Mucosa of rectum (tissue), 2 donors: ENCODE measurements at regions not wholly inside any gene's neighbourhood (a gene's known extent, or its start where the extent isn't known, plus 50 kb on each side); places are given as distances from the start of the nearest gene placed in this dataset.

ENCODE experiments used
- H3K27ac ChIP-seq, 2 donors: one replicate each; pipeline ENCODE4 v1.7.0; 2013; ENCODE audit warnings: inconsistent platforms in 2 of 2, low read depth in 2 of 2, low read length in 2 of 2
- H3K27me3 ChIP-seq, 2 donors: one replicate each; pipeline ENCODE4 v1.7.0; 2013; ENCODE audit warnings: low read length in 2 of 2; ENCODE audit not compliant: control insufficient read depth in 2 of 2, insufficient read depth in 2 of 2
- H3K36me3 ChIP-seq, 2 donors: one replicate each; pipeline ENCODE4 v1.7.0; 2013; ENCODE audit warnings: low read length in 2 of 2; ENCODE audit not compliant: control insufficient read depth in 2 of 2, insufficient read depth in 2 of 2
- H3K4me1 ChIP-seq, 2 donors: one replicate each; pipeline ENCODE4 v1.7.0; 2013; ENCODE audit warnings: low read length in 2 of 2, mild to moderate bottlenecking in 1 of 2; ENCODE audit not compliant: control insufficient read depth in 2 of 2, insufficient read depth in 2 of 2
- H3K4me3 ChIP-seq, 2 donors: one replicate each; pipeline ENCODE4 v1.7.0; 2013; ENCODE audit warnings: low read length in 2 of 2
- H3K9ac ChIP-seq, 2 donors: one replicate each; pipeline ENCODE4 v1.7.0; 2013; ENCODE audit warnings: low read length in 2 of 2, low read depth in 1 of 2, mild to moderate bottlenecking in 1 of 2
- H3K9me3 ChIP-seq, 2 donors: one replicate each; pipeline ENCODE4 v1.7.0; 2013; ENCODE audit warnings: low read length in 2 of 2; ENCODE audit not compliant: control insufficient read depth in 2 of 2
- donor health status: healthy.
- donor health status: Normal muscosa, but diverticular disease.

DNA sequence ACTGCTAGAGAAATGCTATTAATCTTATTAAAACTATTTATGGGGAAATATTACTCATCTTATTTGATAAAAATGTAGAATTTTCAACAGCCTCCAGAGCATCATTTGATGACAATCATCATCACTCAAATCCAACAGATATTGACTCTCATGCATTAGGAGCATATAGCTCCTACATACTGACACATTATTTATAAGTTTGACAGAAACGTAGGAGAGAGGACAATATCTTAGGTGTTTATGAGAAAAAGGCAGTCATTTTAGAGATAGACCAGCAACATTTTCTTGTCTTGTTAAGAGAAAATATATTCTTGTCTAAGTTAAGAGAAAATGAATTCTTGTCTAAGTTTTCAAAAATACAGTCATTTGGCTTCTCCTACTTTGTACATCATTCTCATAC is 2550.2 kb downstream of the PCDH7 start:
- no peaks in the 10 kb centered on the region for H3K36me3 ChIP-seq
- H3K27me3 ChIP-seq, result no peaks in the 10 kb centered on the region
- peaks cover 0 to 4% of the 10 kb centered on the region in 2 donors for H3K9me3 ChIP-seq

DNA sequence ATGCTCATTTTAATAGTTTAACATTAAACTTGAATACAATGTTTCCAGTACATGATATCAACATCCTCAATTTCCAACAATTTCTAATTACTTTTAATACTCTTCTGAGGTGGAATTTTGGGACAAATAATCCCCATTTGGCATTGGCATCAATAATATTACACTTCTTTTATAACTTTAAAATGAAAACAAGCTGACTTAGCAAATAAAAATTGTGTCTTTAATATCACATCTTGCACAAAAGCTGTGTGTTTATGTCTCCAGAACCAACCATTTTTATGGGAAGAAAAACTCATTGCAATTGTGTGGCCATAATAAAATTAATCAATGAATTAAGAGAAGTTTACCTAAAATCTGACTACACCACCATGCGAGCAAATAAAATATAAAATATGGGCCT is 2552.6 kb downstream of the PCDH7 start:
- no peak overlapping the region for H3K4me3 ChIP-seq
- no peak overlapping the region for H3K27ac ChIP-seq
- H3K4me1 ChIP-seq, result no peaks in the 10 kb centered on the region
- H3K9me3 ChIP-seq, result peaks cover 0 to 4% of the 10 kb centered on the region in 2 donors
- H3K36me3 ChIP-seq, result no peaks in the 10 kb centered on the region
- H3K27me3 ChIP-seq, result no peaks in the 10 kb centered on the region
- no peak overlapping the region for H3K9ac ChIP-seq

More for the DNA sequence above, 2550.2 kb downstream of the PCDH7 start:
- Histone ChIP-seq H3K9ac (no peak overlapping the region), H3K4me3 (no peak overlapping the region), H3K4me1 (no peaks in the 10 kb centered on the region), H3K27ac (no peak overlapping the region)

- Histone ChIP-seq H3K9me3 (peaks cover 0 to 4% of the 10 kb centered on the region in 2 donors), H3K27ac (no peak overlapping the region), H3K27me3 (no peaks in the 10 kb centered on the region), H3K9ac (no peak overlapping the region), H3K36me3 (no peaks in the 10 kb centered on the region), H3K4me3 (no peak overlapping the region), H3K4me1 (no peaks in the 10 kb centered on the region)
Observed at GRCh38 chr4:33283818-33284217, 2563.6 kb downstream of the PCDH7 start.

DNA sequence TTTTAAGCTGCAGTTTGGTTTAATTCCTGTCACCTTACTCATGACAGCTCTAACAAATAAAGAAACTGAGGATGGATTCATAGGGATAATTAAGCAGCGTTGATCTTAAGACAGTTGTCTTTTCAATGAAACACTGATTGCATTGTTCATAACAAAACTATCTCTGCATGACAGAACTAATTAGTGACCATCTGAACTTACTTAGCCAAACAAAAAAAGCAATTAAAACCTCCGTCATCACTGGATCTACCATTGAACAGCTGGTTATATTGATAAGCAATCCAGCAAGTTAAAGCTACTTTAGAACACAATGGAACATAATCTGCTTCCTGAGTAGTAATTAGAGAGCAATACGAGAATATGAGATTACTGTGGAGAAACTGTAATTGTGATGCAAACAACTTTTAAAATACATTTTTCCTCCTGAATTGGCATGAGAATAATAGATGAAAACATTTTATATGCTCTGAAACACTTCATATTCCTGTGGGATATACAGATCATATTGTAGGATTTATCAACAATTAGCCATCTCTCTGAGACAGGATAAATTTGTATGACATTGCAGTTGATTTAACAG is 2576.8 kb downstream of the PCDH7 start:
- no peak overlapping the region for H3K4me3 ChIP-seq
- no peaks in the 10 kb centered on the region for H3K36me3 ChIP-seq
- no peak overlapping the region for H3K27ac ChIP-seq
- no peaks in the 10 kb centered on the region for H3K27me3 ChIP-seq
- H3K4me1 ChIP-seq, result no peaks in the 10 kb centered on the region
- H3K9ac ChIP-seq, result no peak overlapping the region
- H3K9me3 ChIP-seq, result peaks cover 0 to 2% of the 10 kb centered on the region in 2 donors

DNA sequence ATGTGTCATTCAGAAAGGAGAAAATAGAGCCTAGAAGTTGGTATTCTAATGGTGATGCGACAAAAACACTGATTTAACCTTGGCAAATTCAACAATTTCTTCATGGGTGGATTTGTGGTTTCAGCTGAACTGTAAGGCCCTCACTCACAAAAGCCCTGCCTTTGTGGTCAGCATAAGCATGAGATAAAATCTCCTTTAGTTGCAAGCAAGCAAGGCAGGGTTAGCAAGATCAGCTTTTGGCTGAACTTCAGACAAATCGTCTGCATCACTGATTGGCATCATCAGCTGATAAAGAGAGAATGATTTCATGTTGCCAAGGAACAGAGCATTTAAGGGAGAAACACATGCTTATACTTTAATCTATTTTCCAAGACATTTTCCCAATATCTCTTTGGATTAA is 2582.2 kb downstream of the PCDH7 start:
- Histone ChIP-seq H3K4me3 (no peak overlapping the region), H3K27ac (no peak overlapping the region), H3K9me3 (peaks cover 0 to 5% of the 10 kb centered on the region in 2 donors), H3K27me3 (no peaks in the 10 kb centered on the region), H3K9ac (no peak overlapping the region), H3K4me1 (no peaks in the 10 kb centered on the region), H3K36me3 (no peaks in the 10 kb centered on the region)

DNA sequence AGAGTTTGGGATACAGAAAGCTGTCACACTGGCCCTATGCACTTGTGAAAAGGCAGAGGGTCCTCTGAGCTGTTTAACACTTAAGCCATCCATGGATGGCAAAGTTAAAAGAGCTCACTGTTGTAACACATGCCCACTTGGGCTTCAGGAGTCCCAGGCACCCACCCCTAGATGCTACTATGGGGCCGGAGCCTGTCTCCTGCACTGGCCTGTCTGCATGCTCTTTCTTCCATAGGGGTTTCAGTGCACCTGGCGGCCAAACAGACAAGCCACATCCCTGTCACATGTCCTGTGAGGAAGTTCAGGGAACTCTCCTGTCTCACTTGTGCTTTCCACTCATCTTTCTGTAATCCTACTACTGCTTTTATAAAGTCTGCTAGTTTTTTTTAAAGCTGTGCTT is 2586.0 kb downstream of the PCDH7 start:
- Histone ChIP-seq H3K9ac (no peak overlapping the region), H3K4me3 (no peak overlapping the region), H3K9me3 (peaks cover 0 to 5% of the 10 kb centered on the region in 2 donors), H3K36me3 (no peaks in the 10 kb centered on the region), H3K27me3 (no peaks in the 10 kb centered on the region), H3K4me1 (no peaks in the 10 kb centered on the region), H3K27ac (no peak overlapping the region)

DNA sequence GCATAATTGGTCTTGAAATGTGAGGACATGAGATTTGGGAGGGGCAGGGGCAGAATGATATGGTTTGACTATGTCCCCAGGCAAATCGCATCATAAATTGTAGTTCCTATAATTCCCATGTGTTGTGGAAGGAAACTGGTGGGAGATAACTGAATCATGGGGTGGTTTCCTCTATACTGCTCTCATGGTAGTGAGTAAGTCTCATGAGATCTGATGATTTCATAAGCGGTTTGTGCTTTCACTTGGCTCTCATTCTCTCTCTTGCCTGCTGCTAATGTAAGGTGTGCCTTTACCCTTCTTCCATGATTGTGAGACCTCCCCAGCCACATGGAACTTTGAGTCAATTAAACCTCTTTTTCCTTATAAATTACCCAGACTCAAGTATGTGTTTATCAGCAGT is 2595.9 kb downstream of the PCDH7 start:
- no peak overlapping the region for H3K27ac ChIP-seq
- no peaks in the 10 kb centered on the region for H3K36me3 ChIP-seq
- H3K27me3 ChIP-seq, result no peaks in the 10 kb centered on the region
- no peaks in the 10 kb centered on the region for H3K9me3 ChIP-seq
- H3K9ac ChIP-seq, result no peak overlapping the region
- H3K4me1 ChIP-seq, result no peaks in the 10 kb centered on the region
- H3K4me3 ChIP-seq, result no peak overlapping the region

DNA sequence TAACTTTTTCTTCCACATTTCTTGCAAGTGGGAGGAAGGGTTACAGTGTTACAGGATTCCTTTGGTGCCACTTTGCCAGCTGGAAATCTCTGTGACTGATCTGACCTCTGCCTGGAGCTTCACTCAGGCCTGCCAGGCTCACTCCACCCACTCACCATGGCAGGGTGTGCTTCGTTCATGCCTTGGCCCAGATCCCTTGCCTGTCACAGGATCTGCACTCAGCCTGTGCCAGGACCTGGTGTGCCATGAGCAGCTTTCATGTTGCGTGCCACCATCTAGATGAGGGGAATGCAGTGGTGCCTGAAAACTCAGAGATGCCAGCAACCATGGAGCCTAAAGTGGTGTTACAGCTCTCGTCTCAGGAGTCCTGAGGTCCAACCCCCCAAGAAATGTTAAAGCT is 2596.4 kb downstream of the PCDH7 start:
- no peaks in the 10 kb centered on the region for H3K36me3 ChIP-seq
- no peaks in the 10 kb centered on the region for H3K9me3 ChIP-seq
- H3K4me1 ChIP-seq, result no peaks in the 10 kb centered on the region
- H3K4me3 ChIP-seq, result no peak overlapping the region
- H3K9ac ChIP-seq, result no peak overlapping the region
- H3K27ac ChIP-seq, result no peak overlapping the region
- H3K27me3 ChIP-seq, result no peaks in the 10 kb centered on the region

- Histone ChIP-seq H3K27me3 (no peaks in the 10 kb centered on the region), H3K36me3 (no peaks in the 10 kb centered on the region), H3K27ac (no peak overlapping the region), H3K9me3 (no peaks in the 10 kb centered on the region), H3K4me1 (no peaks in the 10 kb centered on the region), H3K4me3 (no peak overlapping the region), H3K9ac (no peak overlapping the region)
Observed at GRCh38 chr4:33323393-33323792, 2603.2 kb downstream of the PCDH7 start.

- Histone ChIP-seq H3K27me3 (no peaks in the 10 kb centered on the region), H3K4me1 (no peaks in the 10 kb centered on the region), H3K4me3 (no peak overlapping the region), H3K9me3 (peaks cover 10 to 16% of the 10 kb centered on the region in 2 donors), H3K9ac (no peak overlapping the region), H3K36me3 (no peaks in the 10 kb centered on the region), H3K27ac (no peak overlapping the region)
Observed at GRCh38 chr4:33334416-33334815, 2614.2 kb downstream of the PCDH7 start.

DNA sequence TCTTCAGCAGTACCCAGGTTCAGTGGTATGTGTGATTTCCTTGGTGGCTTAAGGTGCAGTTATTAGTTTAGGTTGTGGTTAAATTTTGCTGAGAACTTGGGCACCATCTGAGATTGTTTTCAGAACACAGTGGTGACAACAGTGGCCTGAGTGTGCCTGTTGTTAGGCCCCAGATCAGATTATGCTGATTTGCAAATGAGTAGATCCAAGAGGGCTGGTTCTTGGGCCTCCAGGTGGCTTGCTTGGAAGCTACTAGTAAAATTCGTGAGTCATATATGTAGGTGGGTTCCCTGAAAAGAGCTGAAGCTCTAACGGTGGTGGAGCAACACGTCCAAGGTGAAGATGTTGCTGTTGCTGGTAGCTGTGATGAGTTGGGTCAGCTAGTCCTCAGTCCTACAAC is 2619.6 kb downstream of the PCDH7 start:
- no peak overlapping the region for H3K9ac ChIP-seq
- H3K4me1 ChIP-seq, result no peaks in the 10 kb centered on the region
- no peak overlapping the region for H3K4me3 ChIP-seq
- no peak overlapping the region for H3K27ac ChIP-seq
- H3K9me3 ChIP-seq, result peaks cover 0 to 11% of the 10 kb centered on the region in 2 donors
- H3K27me3 ChIP-seq, result no peaks in the 10 kb centered on the region
- no peaks in the 10 kb centered on the region for H3K36me3 ChIP-seq
